ENCODE measurements at regions not wholly inside any gene's neighbourhood (a gene's known extent, or its start where the extent isn't known, plus 50 kb on each side); places are given as distances from the start of the nearest gene placed in this dataset.

GRCh38 chr3:124652009-124652408, 78.2 kb upstream of the UMPS start:
- Histone ChIP-seq H4K20me1 (ENCODE audit: insufficient read depth) (no peaks in the 10 kb centered on the region), H3K79me2 (ENCODE audit: insufficient read depth, low read depth) (no peaks in the 10 kb centered on the region), H3K4me3 (IDR thresholded peaks at IDR 0.05; ENCODE audit: insufficient read depth, low read depth, low read length) (no peak overlapping the region), H2AFZ (ENCODE audit: low read depth) (no peak overlapping the region), H3K36me3 (ENCODE audit: insufficient read depth) (no peaks in the 10 kb centered on the region), H3K27me3 (ENCODE audit: insufficient read depth, low read depth) (no peaks in the 10 kb centered on the region), H3K4me2 (no peak overlapping the region), H3K27ac (no peak overlapping the region), H3K9ac (no peak overlapping the region), H3K4me1 (ENCODE audit: low read depth, poor library complexity, severe bottlenecking) (no peaks in the 10 kb centered on the region)
- TF ChIP-seq CTCF (conservative IDR thresholded peaks at IDR 0.05; ENCODE audit: low read depth, low read length) = no peak

GRCh38 chr3:124653071-124653796, 77.0 kb upstream of the UMPS start:
- TF ChIP-seq CTCF (conservative IDR thresholded peaks at IDR 0.05; ENCODE audit: low read depth, low read length) = no peak
- Histone ChIP-seq H3K4me1 (ENCODE audit: low read depth, poor library complexity, severe bottlenecking) (no peaks in the 10 kb centered on the region), H3K36me3 (ENCODE audit: insufficient read depth) (no peaks in the 10 kb centered on the region), H3K27me3 (ENCODE audit: insufficient read depth, low read depth) (no peaks in the 10 kb centered on the region), H3K4me2 (no peak overlapping the region), H3K4me3 (IDR thresholded peaks at IDR 0.05; ENCODE audit: insufficient read depth, low read depth, low read length) (no peak overlapping the region), H3K79me2 (ENCODE audit: insufficient read depth, low read depth) (no peaks in the 10 kb centered on the region), H2AFZ (ENCODE audit: low read depth) (no peak overlapping the region), H3K9ac (no peak overlapping the region), H4K20me1 (ENCODE audit: insufficient read depth) (no peaks in the 10 kb centered on the region), H3K27ac (no peak overlapping the region)

- no peak overlapping the region for H3K9ac ChIP-seq
- no peaks in the 10 kb centered on the region for H3K79me2 ChIP-seq (ENCODE audit: insufficient read depth, low read depth)
- no peaks in the 10 kb centered on the region for H4K20me1 ChIP-seq (ENCODE audit: insufficient read depth)
- no peaks in the 10 kb centered on the region for H3K36me3 ChIP-seq (ENCODE audit: insufficient read depth)
- no peak overlapping the region for H3K4me3 ChIP-seq (IDR thresholded peaks at IDR 0.05; ENCODE audit: insufficient read depth, low read depth, low read length)
- H3K4me1 ChIP-seq (ENCODE audit: low read depth, poor library complexity, severe bottlenecking) = no peaks in the 10 kb centered on the region
- no peak overlapping the region for H3K4me2 ChIP-seq
- no peak overlapping the region for H3K27ac ChIP-seq
- H2AFZ ChIP-seq (ENCODE audit: low read depth) = no peak overlapping the region
- H3K27me3 ChIP-seq (ENCODE audit: insufficient read depth, low read depth) = no peaks in the 10 kb centered on the region
- no peak for TF ChIP-seq CTCF (conservative IDR thresholded peaks at IDR 0.05; ENCODE audit: low read depth, low read length)
Observed at GRCh38 chr3:124653797-124654469, 76.3 kb upstream of the UMPS start.

GRCh38 chr3:124654470-124654845, 75.8 kb upstream of the UMPS start:
- H3K4me3 ChIP-seq (IDR thresholded peaks at IDR 0.05; ENCODE audit: insufficient read depth, low read depth, low read length) = no peak overlapping the region
- no peaks in the 10 kb centered on the region for H4K20me1 ChIP-seq (ENCODE audit: insufficient read depth)
- no peak overlapping the region for H3K27ac ChIP-seq
- no peak overlapping the region for H2AFZ ChIP-seq (ENCODE audit: low read depth)
- H3K4me2 ChIP-seq = no peak overlapping the region
- no peaks in the 10 kb centered on the region for H3K79me2 ChIP-seq (ENCODE audit: insufficient read depth, low read depth)
- TF ChIP-seq CTCF (conservative IDR thresholded peaks at IDR 0.05; ENCODE audit: low read depth, low read length) = no peak
- no peak overlapping the region for H3K9ac ChIP-seq
- H3K36me3 ChIP-seq (ENCODE audit: insufficient read depth) = no peaks in the 10 kb centered on the region
- no peaks in the 10 kb centered on the region for H3K4me1 ChIP-seq (ENCODE audit: low read depth, poor library complexity, severe bottlenecking)
- H3K27me3 ChIP-seq (ENCODE audit: insufficient read depth, low read depth) = no peaks in the 10 kb centered on the region

All from KMS-11 (cell line).